Hematopoietic multipotent progenitor cell treated with erythropoietin and hydrocortisone succinate and interleukin-3 and kit ligand, for 15 days (in vitro differentiated cells): ENCODE measurements at regions not wholly inside any gene's neighbourhood (a gene's known extent, or its start where the extent isn't known, plus 50 kb on each side); places are given as distances from the start of the nearest gene placed in this dataset.
"Not testable (repeated sequence)": the region's sequence is repeated elsewhere in the genome, so short reads cannot be mapped to it uniquely, and the experiment has no call there.

Source experiments
- DNase-seq: peaks from one replicate; pipeline ENCODE4 v3.0.0-alpha.2; 2015; ENCODE audit warnings: low spot score

GRCh38 chr3:132084982-132085381 lies 50.2 kb upstream of the CPNE4 start:
- DNase-seq = no peak

DNA sequence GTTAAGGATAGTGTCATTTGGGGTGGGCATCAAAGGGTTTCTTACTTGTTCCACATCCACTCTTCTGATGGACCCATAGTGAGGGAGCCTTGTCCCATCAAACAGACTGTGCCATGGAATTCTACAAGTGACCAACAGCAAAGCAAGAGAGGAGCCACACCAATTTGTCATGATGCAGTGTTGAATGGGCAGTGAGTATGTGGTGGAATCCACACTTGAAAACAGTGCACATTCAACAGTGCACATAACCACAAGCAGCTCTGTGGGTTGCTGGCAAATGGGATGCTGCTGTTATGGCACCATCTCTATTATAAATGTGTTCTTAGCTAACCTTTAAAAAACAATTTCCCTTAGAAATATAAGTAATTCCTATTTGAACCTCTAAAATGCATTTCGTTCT lies 52.5 kb upstream of the CPNE4 start:
- DNase-seq = no peak

DNA sequence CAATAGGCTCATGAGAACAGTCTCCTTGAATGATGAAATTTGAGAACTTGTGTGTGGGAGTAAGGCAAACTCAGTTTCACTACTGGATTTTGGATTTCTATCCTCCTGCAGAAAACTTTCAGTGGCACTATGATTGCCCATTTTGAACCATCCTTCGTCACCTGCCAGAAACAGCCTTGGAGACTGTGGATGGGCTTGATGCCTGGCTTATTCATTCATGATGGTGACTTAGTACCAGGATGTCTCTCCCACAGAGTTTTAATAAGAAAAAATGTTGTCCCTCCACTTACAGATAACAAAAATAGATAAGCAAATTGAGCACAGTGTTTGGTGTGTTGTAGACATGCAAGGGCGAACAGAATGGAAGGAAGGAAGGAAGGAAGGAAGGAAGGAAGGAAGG lies 53.5 kb upstream of the CPNE4 start:
- DNase-seq = no peak

- no peak for DNase-seq
Observed at GRCh38 chr3:132090921-132091320, 56.1 kb upstream of the CPNE4 start.

GRCh38 chr3:132116601-132117000 lies 81.8 kb upstream of the CPNE4 start:
- DNase-seq = no peak

DNA sequence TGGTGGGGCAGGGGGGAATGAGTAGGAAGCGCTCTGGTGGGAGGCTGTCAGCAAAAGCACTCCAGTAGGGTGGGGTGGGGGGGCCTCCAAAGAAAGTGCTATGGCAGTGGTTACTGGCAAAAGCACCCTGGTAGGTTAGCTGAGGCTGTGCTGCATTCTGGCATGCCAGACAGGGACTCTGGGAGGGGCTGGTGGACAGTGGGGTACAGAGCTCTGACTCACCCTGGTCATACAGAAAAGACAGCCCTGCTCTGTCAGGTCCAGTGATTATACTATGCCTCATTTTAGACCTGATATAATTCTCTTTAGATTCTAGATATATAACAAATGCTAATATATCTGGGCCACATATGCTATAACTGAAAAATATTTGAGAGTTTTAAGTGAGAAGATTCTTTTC lies 82.8 kb upstream of the CPNE4 start:
- no peak for DNase-seq

DNA sequence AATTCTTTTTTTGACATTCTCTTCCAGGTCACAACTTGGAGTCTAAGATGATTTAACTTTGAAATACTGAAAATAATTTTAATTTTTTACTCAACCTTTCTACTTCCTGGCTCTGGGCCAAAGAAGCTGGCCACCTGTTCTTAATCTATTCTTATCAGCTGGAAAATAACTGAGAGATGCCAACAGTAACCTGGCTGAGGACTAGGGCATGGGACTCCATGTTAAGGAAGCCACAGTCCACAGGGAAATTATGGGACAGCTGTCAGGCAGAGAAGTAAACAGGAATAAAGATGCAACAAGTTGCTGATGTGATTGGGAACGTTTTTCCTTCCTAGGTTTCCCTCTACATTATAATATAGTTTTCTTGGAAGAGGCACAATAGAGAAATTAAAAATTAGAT lies 84.7 kb upstream of the CPNE4 start:
- no peak for DNase-seq

- DNase-seq = no peak
Observed at GRCh38 chr3:132124096-132124495, 89.3 kb upstream of the CPNE4 start.

DNA sequence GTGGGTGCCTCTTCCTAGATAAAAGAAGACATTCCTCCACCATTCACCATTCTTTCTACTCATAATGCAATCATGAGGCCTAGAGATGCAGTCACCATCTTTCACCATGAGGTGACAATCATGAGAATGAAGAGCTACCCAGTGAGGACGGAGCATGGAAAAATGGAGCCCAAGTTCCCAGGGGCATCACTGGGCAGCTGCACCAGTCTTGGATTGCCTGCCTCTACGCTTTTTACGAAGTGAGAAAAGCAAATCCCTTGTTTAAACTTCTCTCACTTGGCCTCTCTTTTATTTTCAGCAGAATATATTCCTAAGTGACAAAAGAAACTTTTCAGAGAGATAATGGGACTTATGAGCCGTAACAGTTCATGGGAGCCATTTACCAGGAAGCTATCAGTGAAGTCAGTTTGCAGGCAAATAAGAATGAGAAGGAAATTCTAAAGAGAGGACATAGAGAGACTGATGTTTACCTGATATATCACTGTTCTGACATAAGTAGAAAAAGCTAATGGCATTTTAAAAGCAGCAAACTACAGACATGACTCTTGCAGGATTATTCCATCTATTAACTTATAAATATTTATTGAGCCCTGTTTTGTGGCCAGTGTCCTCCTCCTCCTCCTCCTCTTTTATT lies 90.0 kb upstream of the CPNE4 start:
- DNase-seq = no peak

- DNase-seq = no peak
Observed at GRCh38 chr3:132134611-132135010, 99.8 kb upstream of the CPNE4 start.

- DNase-seq = no peak
Observed at GRCh38 chr3:132135628-132136333, 101.0 kb upstream of the CPNE4 start.

DNA sequence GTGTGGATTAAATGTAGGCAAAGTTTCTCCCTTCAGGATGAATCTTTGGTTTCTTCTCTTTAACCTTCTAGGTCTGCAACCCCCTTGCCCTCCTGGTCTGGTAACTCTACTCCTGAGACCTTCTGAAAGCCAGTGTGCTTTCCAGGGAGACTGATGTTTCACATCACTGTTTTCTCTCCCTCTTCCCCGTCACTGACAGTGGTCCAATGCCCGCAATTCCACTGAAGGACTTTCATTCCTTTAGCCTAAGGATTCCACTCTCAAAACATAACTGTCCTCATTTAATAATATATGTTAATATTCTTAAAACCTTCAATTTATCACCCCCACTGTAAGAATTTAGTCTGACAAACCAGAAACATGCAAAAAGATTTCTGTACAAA lies 101.5 kb upstream of the CPNE4 start:
- no peak for DNase-seq

DNA sequence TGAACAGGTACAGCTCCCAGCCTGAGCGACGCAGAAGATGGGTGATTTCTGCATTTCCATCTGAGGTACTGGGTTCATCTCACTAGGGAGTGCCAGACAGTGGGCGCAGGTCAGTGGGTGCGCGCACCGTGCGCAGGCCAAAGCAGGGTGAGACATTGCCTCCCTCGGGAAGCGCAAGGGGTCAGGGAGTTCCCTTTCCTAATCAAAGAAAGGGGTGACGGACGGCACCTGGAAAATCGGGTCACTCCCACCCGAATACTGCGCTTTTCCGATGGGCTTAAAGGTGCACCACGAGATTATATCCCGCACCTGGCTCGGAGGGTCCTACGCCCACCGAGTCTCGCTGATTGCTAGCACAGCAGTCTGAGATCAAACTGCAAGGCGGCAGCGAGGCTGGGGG lies 102.1 kb upstream of the CPNE4 start:
- not testable (repeated sequence) for DNase-seq

DNA sequence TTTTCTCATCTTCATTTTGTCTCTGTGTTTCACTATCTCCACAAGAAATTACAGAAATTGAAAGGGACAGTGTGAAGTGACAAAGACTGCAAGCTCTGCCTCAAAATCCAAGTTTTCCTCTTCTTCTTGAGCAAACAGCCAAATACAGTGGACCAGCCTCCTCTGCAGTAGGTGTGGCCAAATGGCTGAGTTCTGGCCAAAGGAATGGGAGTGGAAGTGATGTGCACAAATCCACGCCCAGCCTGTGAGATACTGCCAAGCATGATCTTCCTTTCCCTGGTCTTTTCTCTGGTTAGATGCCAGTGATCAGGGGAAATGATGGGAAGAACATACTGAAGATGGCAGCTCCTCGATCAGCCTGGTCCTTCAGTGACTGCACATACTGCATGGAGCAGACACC lies 111.0 kb upstream of the CPNE4 start:
- DNase-seq = no peak

GRCh38 chr3:132154619-132155018 lies 119.8 kb upstream of the CPNE4 start:
- no peak for DNase-seq

GRCh38 chr3:132159145-132159544 lies 124.3 kb upstream of the CPNE4 start:
- DNase-seq = no peak

GRCh38 chr3:132160198-132160597 lies 125.4 kb upstream of the CPNE4 start:
- no peak for DNase-seq

DNA sequence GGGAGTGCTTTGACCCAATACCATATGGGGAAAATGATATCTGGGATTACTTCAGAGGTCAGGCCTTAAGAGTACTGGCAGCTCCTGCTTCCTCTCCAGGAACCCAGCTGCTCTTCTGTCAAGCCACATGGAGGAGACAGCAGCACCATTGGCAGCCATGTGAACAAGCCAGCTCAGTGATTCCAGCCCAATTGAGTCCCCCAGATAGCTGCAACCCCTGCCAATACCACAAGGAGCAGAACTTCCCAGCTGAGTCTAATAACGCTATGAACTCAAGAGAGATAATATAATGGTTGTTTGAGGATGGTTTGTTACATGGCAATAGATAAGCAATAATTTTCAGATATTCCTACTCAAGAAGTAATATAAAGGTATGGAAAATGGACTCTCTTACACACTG lies 126.8 kb upstream of the CPNE4 start:
- DNase-seq = no peak

DNA sequence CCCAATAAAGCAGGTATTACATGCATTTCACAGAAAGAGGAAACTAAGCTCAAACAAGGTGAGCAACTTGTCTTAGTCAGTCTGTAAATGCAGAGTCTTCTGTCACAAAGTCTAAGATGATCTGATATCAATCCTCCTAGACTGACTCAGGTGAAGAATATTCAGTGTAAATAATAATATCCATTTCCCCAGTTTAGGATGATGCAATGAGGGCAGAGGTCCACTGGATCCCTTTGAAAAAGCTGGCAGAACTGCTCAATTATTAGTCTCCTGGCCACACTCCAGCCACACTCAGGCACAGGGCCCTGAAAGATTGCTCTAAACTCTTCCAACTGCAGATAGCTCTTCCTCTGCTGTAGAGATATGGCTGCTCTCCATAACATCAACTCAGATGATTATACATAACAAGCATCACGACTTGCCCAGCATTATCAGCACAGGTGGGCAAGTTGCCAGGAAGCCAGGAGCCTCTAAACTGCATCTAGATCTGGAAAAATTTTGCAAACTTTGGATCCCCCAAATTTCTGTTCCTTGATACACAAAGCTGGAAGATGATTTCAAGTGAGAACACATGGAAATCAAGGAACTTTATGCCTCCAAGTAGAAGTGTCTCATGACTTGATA lies 129.8 kb upstream of the CPNE4 start:
- DNase-seq = no peak

DNA sequence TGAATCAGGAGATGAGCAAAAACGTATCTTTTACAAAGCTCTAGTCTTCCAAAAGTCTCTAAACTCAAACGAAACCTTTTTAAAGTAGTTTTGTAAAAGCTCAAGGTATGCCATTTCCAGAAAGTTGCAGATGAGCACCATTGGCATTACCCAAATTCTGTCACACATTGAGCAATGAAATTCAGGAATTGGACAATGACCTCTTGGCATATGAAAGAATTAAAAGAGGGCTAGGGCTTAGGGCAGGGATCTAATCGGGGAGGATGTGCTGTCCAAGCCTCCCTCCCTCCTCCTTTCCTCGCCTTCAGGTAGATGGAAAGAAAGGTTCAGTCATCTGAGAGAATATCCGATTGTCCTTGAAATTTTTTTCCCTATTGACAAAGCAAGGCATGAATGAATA lies 133.1 kb upstream of the CPNE4 start:
- no peak for DNase-seq

DNA sequence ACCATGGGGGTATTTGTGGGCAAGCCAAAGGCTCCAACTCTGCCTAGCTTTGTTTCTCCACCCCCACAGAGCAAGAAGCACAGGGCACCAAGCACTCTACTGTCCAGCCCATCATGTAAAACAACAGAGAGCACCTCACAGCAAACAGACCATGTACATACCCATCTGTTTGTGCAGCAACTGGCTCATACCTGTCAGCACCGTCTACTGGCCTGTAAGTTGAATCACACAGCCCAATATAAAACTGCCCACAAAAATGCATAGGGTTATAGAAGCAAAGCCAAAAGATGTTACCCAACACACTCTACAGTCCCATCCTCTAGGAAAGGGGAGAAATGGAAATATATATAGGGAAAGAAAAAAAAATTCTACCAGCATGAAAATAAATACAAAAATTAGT lies 139.7 kb upstream of the CPNE4 start:
- DNase-seq = no peak

DNA sequence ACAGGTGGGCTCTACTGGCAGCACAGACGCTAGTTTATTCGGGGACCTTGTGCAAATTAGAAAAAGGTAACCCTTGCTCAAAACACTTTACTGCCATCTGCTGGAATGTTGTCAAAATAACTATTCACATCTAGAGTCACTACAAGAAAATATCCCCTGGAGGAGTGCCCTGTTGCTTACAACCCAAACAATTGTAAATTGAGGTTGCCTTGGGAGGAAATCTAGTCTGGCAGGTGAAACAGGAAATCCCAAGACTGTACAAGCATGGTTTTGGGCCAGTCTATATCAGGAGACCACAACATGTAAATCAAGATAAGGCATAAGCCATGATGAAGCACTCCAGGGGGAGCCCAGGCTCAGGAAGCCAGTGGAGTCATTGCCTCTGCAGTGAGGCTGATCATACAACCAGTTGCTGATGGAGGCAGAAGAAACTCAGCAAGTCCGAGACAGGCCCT lies 136.8 kb upstream of the ACP3 start:
- DNase-seq = peak; percentile 24

DNA sequence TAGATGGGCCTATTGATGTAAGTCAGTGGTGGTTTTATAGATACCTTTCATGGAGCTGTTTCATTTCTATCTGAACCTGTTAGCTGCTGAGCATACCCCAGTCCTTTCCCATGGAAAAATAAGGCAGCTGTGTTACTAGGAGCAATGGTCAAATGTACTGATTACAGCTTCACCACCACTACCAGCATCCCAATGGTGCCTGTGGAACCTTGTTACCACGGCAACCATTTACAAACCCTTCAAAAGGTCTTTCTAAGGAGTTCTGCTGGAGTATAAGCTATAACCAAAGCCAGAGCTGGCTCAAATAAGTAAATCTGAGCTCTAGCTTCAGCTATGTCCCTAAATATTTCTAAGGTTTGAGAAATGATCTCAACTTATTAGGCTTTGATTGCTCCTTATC lies 133.4 kb upstream of the ACP3 start:
- no peak for DNase-seq

DNA sequence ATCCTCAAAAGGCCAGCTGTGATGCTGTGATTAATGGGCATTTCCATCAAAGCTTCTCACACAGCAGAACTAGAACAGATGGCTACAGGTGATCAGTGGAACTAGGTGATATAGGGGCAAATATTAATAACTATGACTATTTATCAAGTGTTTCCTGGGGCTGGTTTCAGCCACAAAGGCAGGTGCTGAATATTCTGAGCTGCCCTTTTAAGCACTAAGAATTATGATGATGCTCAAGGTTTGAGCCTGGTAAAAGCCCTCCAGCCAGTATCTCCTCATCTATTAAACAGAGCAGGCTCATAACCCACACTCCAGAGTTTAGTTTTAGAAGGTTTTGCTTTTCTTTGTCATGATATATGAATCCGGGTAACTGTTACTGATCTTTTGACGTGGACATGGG lies 129.5 kb upstream of the ACP3 start:
- DNase-seq = no peak
